ENCODE measurements at regions not wholly inside any gene's neighbourhood (a gene's known extent, or its start where the extent isn't known, plus 50 kb on each side); places are given as distances from the start of the nearest gene placed in this dataset.

DNA sequence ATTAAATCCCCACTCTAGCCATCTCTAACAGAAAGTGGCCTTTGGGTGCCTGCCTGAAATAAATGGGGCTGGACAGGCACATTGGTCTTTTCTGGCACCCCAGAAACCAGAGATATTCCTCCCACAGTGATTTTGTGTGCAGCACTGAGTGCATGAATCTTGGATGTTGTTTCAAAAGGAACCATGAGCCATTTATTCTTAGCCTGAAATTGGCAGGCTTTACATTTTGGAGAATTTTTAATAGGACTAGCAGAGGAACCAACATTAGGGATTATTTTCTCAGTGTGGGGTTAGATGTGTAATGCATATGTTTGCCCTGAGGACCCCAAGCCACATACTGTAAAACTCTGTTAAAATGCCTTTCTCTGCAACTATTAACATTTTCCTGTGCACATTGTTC, 451.3 kb downstream of the NFIB start:
- no peak overlapping the region for H3K4me3 ChIP-seq (ENCODE audit: low read depth, low read length)
- no peaks in the 10 kb centered on the region for H3K9me3 ChIP-seq (ENCODE audit: severe bottlenecking)
- TF ChIP-seq, protein P1, sequence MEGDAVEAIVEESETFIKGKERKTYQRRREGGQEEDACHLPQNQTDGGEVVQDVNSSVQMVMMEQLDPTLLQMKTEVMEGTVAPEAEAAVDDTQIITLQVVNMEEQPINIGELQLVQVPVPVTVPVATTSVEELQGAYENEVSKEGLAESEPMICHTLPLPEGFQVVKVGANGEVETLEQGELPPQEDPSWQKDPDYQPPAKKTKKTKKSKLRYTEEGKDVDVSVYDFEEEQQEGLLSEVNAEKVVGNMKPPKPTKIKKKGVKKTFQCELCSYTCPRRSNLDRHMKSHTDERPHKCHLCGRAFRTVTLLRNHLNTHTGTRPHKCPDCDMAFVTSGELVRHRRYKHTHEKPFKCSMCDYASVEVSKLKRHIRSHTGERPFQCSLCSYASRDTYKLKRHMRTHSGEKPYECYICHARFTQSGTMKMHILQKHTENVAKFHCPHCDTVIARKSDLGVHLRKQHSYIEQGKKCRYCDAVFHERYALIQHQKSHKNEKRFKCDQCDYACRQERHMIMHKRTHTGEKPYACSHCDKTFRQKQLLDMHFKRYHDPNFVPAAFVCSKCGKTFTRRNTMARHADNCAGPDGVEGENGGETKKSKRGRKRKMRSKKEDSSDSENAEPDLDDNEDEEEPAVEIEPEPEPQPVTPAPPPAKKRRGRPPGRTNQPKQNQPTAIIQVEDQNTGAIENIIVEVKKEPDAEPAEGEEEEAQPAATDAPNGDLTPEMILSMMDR (IDR thresholded peaks at IDR 0.05; ENCODE audit: low read depth, low read length), result no peak
- no peak for DNase-seq
- H3K36me3 ChIP-seq, result no peaks in the 10 kb centered on the region
- no peak overlapping the region for H3K27ac ChIP-seq
- H3K27me3 ChIP-seq (ENCODE audit: insufficient read depth, low read depth, severe bottlenecking), result no peaks in the 10 kb centered on the region

DNA sequence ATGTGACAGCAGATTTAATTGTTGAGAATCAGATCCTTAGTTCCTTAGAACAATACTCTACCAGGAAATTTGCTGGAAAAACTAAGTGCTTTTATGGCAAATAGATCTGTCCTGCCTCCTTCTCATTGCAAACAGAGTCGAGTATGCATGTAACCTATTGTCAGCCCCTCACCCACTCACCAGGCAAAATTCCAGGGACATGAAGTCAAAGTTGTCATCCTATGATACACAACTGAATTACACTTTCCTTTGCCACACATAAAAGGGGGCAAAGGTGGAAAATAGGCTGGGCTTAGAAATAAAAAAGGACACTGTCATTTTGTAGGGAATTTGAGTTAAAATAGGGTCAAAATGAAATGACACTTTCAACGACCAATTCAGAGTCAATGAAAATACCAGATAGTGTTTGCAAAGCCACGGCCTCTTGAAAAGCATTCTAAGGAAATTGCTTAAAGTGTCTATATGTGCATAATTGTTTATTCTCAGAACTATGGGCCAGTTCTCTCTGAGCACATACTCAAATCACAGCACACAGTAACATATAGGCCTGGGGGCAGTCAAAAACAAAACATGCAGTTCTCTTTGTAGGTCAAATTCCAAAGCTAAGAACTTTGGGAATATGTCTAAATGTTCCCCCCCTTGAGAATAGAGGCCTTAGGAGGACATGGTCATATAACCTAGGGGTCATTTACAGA, 452.8 kb downstream of the NFIB start:
- H3K9me3 ChIP-seq (ENCODE audit: severe bottlenecking), result no peaks in the 10 kb centered on the region
- H3K36me3 ChIP-seq, result no peaks in the 10 kb centered on the region
- no peak overlapping the region for H3K27ac ChIP-seq
- DNase-seq, result no peak
- H3K27me3 ChIP-seq (ENCODE audit: insufficient read depth, low read depth, severe bottlenecking), result no peaks in the 10 kb centered on the region
- TF ChIP-seq, protein P1 (IDR thresholded peaks at IDR 0.05; ENCODE audit: low read depth, low read length), result no peak
- no peak overlapping the region for H3K4me3 ChIP-seq (ENCODE audit: low read depth, low read length)

GRCh38 chr9:13860019-13860418, 453.9 kb downstream of the NFIB start:
- no peaks in the 10 kb centered on the region for H3K27me3 ChIP-seq (ENCODE audit: insufficient read depth, low read depth, severe bottlenecking)
- DNase-seq, result no peak
- no peak overlapping the region for H3K27ac ChIP-seq
- H3K4me3 ChIP-seq (ENCODE audit: low read depth, low read length), result no peak overlapping the region
- TF ChIP-seq, protein P1 (IDR thresholded peaks at IDR 0.05; ENCODE audit: low read depth, low read length), result no peak
- H3K9me3 ChIP-seq (ENCODE audit: severe bottlenecking), result no peaks in the 10 kb centered on the region
- no peaks in the 10 kb centered on the region for H3K36me3 ChIP-seq

- no peaks in the 10 kb centered on the region for H3K36me3 ChIP-seq
- H3K27me3 ChIP-seq (ENCODE audit: insufficient read depth, low read depth, severe bottlenecking), result no peaks in the 10 kb centered on the region
- H3K27ac ChIP-seq, result no peak overlapping the region
- H3K9me3 ChIP-seq (ENCODE audit: severe bottlenecking), result no peaks in the 10 kb centered on the region
- H3K4me3 ChIP-seq (ENCODE audit: low read depth, low read length), result no peak overlapping the region
- TF ChIP-seq, protein P1 (IDR thresholded peaks at IDR 0.05; ENCODE audit: low read depth, low read length), result no peak
- no peak for DNase-seq
Observed at GRCh38 chr9:13857521-13857920, 456.4 kb downstream of the NFIB start.

- Histone ChIP-seq H3K4me3 (ENCODE audit: low read depth, low read length) (no peak overlapping the region), H3K27me3 (ENCODE audit: insufficient read depth, low read depth, severe bottlenecking) (no peaks in the 10 kb centered on the region), H3K9me3 (ENCODE audit: severe bottlenecking) (no peaks in the 10 kb centered on the region), H3K27ac (no peak overlapping the region), H3K36me3 (no peaks in the 10 kb centered on the region)
- TF ChIP-seq, protein P1 (IDR thresholded peaks at IDR 0.05; ENCODE audit: low read depth, low read length), result no peak
- no peak for DNase-seq
Observed at GRCh38 chr9:13847270-13847669, 466.7 kb downstream of the NFIB start.

GRCh38 chr9:13845460-13845859, 468.5 kb downstream of the NFIB start:
- no peaks in the 10 kb centered on the region for H3K36me3 ChIP-seq
- H3K4me3 ChIP-seq (ENCODE audit: low read depth, low read length), result no peak overlapping the region
- TF ChIP-seq, protein P1 (IDR thresholded peaks at IDR 0.05; ENCODE audit: low read depth, low read length), result no peak
- H3K27ac ChIP-seq, result no peak overlapping the region
- DNase-seq, result no peak
- no peaks in the 10 kb centered on the region for H3K9me3 ChIP-seq (ENCODE audit: severe bottlenecking)
- H3K27me3 ChIP-seq (ENCODE audit: insufficient read depth, low read depth, severe bottlenecking), result no peaks in the 10 kb centered on the region
